DOHH2 (cell line): ENCODE measurements at regions not wholly inside any gene's neighbourhood (a gene's known extent, or its start where the extent isn't known, plus 50 kb on each side); places are given as distances from the start of the nearest gene placed in this dataset.

Source experiments
- EZH2phosphoT487 ChIP-seq: fragments of 200-600 bp; sonication (generic); IDR thresholded peaks from 2 replicates; pipeline ENCODE4 v1.6.1; 2017; ENCODE audit warnings: borderline replicate concordance, mild to moderate bottlenecking, antibody characterized with exemption, low read length, moderate library complexity, mixed read lengths
- TF ChIP-seq, protein P1 (sequence below): fragments of 200-600 bp; sonication (generic); IDR thresholded peaks from one replicate; pipeline ENCODE4 v1.5.1; 2014; ENCODE audit warnings: antibody characterized with exemption, mild to moderate bottlenecking, low read depth, low read length; ENCODE audit not compliant: poor library complexity, severe bottlenecking

DNA sequence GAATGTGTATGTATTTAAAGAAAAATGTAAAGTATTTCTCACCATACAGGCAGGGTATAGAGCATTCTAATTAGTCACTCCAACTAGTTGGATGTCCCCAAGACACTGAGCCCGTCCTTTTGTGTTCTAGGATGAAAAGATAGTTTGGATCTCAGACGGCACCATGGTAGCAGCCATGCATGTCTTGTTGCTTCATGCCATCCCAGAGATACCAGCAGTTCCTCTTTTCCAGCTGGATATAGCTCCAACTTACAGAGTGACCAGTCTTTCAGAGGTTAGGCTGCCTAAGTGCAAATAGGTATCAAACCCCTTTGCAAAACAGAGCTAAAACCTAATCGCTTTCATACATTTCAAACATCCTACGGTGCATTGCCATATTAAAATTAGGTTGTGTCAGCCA, 275.3 kb downstream of the MTX2 start:
- TF ChIP-seq, protein P1, sequence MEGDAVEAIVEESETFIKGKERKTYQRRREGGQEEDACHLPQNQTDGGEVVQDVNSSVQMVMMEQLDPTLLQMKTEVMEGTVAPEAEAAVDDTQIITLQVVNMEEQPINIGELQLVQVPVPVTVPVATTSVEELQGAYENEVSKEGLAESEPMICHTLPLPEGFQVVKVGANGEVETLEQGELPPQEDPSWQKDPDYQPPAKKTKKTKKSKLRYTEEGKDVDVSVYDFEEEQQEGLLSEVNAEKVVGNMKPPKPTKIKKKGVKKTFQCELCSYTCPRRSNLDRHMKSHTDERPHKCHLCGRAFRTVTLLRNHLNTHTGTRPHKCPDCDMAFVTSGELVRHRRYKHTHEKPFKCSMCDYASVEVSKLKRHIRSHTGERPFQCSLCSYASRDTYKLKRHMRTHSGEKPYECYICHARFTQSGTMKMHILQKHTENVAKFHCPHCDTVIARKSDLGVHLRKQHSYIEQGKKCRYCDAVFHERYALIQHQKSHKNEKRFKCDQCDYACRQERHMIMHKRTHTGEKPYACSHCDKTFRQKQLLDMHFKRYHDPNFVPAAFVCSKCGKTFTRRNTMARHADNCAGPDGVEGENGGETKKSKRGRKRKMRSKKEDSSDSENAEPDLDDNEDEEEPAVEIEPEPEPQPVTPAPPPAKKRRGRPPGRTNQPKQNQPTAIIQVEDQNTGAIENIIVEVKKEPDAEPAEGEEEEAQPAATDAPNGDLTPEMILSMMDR = no peak
- TF ChIP-seq EZH2phosphoT487 = no peak
